ENCODE measurements at regions not wholly inside any gene's neighbourhood (a gene's known extent, or its start where the extent isn't known, plus 50 kb on each side); places are given as distances from the start of the nearest gene placed in this dataset.

GRCh38 chr2:236317938-236318396, 53.8 kb upstream of the ASB18 start:
- DNase-seq (ENCODE audit: low read depth) = no peak

- DNase-seq (ENCODE audit: low read depth) = no peak
Measured at GRCh38 chr2:236318401-236318800, 54.2 kb upstream of the ASB18 start.

- DNase-seq (ENCODE audit: low read depth) = no peak
Measured at GRCh38 chr2:236319036-236319435, 54.8 kb upstream of the ASB18 start.

GRCh38 chr2:236321415-236321814, 57.2 kb upstream of the ASB18 start:
- DNase-seq (ENCODE audit: low read depth) = no peak

GRCh38 chr2:236333417-236334121, 69.4 kb upstream of the ASB18 start:
- DNase-seq (ENCODE audit: low read depth) = no peak

GRCh38 chr2:236334122-236334876, 70.1 kb upstream of the ASB18 start:
- DNase-seq (ENCODE audit: low read depth) = no peak

- no peak for DNase-seq (ENCODE audit: low read depth)
Measured at GRCh38 chr2:236335696-236336574, 71.7 kb upstream of the ASB18 start.

- no peak for DNase-seq (ENCODE audit: low read depth)
Measured at GRCh38 chr2:236336575-236337464, 72.6 kb upstream of the ASB18 start.

GRCh38 chr2:236337465-236338325, 73.5 kb upstream of the ASB18 start:
- no peak for DNase-seq (ENCODE audit: low read depth)

- no peak for DNase-seq (ENCODE audit: low read depth)
Measured at GRCh38 chr2:236338495-236339184, 74.4 kb upstream of the ASB18 start.

- DNase-seq (ENCODE audit: low read depth) = no peak
Measured at GRCh38 chr2:236340251-236340650, 76.0 kb upstream of the ASB18 start.

- no peak for DNase-seq (ENCODE audit: low read depth)
Measured at GRCh38 chr2:236341067-236341466, 76.9 kb upstream of the ASB18 start.

GRCh38 chr2:236341721-236342120, 77.5 kb upstream of the ASB18 start:
- no peak for DNase-seq (ENCODE audit: low read depth)

- no peak for DNase-seq (ENCODE audit: low read depth)
Measured at GRCh38 chr2:236342507-236342906, 78.3 kb upstream of the ASB18 start.

- DNase-seq (ENCODE audit: low read depth) = no peak
Measured at GRCh38 chr2:236342951-236343350, 78.7 kb upstream of the ASB18 start.

- DNase-seq (ENCODE audit: low read depth) = no peak
Measured at GRCh38 chr2:236343400-236344161, 79.4 kb upstream of the ASB18 start.

- DNase-seq (ENCODE audit: low read depth) = no peak
Measured at GRCh38 chr2:236344446-236344845, 80.2 kb upstream of the ASB18 start.

GRCh38 chr2:236345081-236345714, 81.0 kb upstream of the ASB18 start:
- DNase-seq (ENCODE audit: low read depth) = no peak

GRCh38 chr2:236346366-236346765, 82.2 kb upstream of the ASB18 start:
- DNase-seq (ENCODE audit: low read depth) = no peak
